ENCODE measurements at regions not wholly inside any gene's neighbourhood (a gene's known extent, or its start where the extent isn't known, plus 50 kb on each side); places are given as distances from the start of the nearest gene placed in this dataset.

GRCh38 chr3:459311-459670 is 262.7 kb downstream of the CHL1 start:
- Histone ChIP-seq H3K9me3 (no peaks in the 10 kb centered on the region), H3K4me1 (no peaks in the 10 kb centered on the region), H3K4me3 (no peak overlapping the region), H3K4me2 (no peak overlapping the region), H3K27ac (no peak overlapping the region)
- FAIRE-seq (no peak), ATAC-seq (no peak), DNase-seq (ENCODE audit: low read depth in 1 of 2, low spot score in 1 of 2) (no peak)
- CTCF ChIA-PET: no interaction called here
- WGBS (ENCODE audit: missing lambda C conversion rate): 16% methylated on average over 6 of the region's 6 CpGs
- TF ChIP-seq CHD4 (IDR thresholded peaks at IDR 0.05; ENCODE audit: borderline replicate concordance) (no peak), FOSB (CRISPR knock-in tag; IDR thresholded peaks at IDR 0.05) (no peak), NPAS2 (CRISPR knock-in tag; IDR thresholded peaks at IDR 0.05; ENCODE audit: borderline replicate concordance) (no peak), BHLHE40 (IDR thresholded peaks at IDR 0.05; ENCODE audit: low read depth, low read length) (no peak), MAFK (IDR thresholded peaks at IDR 0.05; ENCODE audit: partially characterized antibody) (no peak), HDAC2 (IDR thresholded peaks at IDR 0.05) (no peak), ESRRA (IDR thresholded peaks at IDR 0.05; ENCODE audit: borderline replicate concordance, low read length) (no peak), BCL3 (IDR thresholded peaks at IDR 0.05) (no peak), PBX3 (IDR thresholded peaks at IDR 0.05) (no peak), EHF (CRISPR knock-in tag; IDR thresholded peaks at IDR 0.05) (no peak), E2F6 (IDR thresholded peaks at IDR 0.05; ENCODE audit: borderline replicate concordance, low read depth) (no peak)
- POLR2A ChIA-PET: no interaction called here

GRCh38 chr3:461006-461405 is 264.4 kb downstream of the CHL1 start:
- Histone ChIP-seq H3K9me3 (no peaks in the 10 kb centered on the region), H3K27ac (no peak overlapping the region), H3K4me3 (no peak overlapping the region), H3K4me1 (no peaks in the 10 kb centered on the region), H3K4me2 (no peak overlapping the region)
- TF ChIP-seq BHLHE40 (IDR thresholded peaks at IDR 0.05; ENCODE audit: low read depth, low read length) (no peak), TP53 (CRISPR knock-in tag; IDR thresholded peaks at IDR 0.05) (no peak)
- ChIA-PET CTCF (no interaction called here), POLR2A (no interaction called here)
- ATAC-seq (no peak), DNase-seq (ENCODE audit: low read depth in 1 of 2, low spot score in 1 of 2) (no peak), FAIRE-seq (no peak)
- WGBS (ENCODE audit: missing lambda C conversion rate): 82% methylated on average over 2 of the region's 2 CpGs

- DNase-seq (ENCODE audit: low read depth in 1 of 2, low spot score in 1 of 2): no peak
- FAIRE-seq: no peak
- no peak overlapping the region for H3K4me3 ChIP-seq
- TF ChIP-seq FOSL2 (IDR thresholded peaks at IDR 0.05) (no peak), FOSL2 (CRISPR knock-in tag; IDR thresholded peaks at IDR 0.05) (no peak), HDAC2 (IDR thresholded peaks at IDR 0.05) (no peak)
- no peak for ATAC-seq
- 4% methylated on average over 4 of the region's 4 CpGs for WGBS (ENCODE audit: missing lambda C conversion rate)
- ChIA-PET POLR2A (no interaction called here), CTCF (interaction anchor here (0.7 kb wide), 1 partner anchor 423 kb away, joined by 5 read pairs; no protein-coding TSS in a partner anchor)
- no peaks in the 10 kb centered on the region for H3K9me3 ChIP-seq
- no peak overlapping the region for H3K4me2 ChIP-seq
- H3K27ac ChIP-seq: no peak overlapping the region
- H3K4me1 ChIP-seq: no peaks in the 10 kb centered on the region
Observed at GRCh38 chr3:462851-463250, 266.3 kb downstream of the CHL1 start.

GRCh38 chr3:463252-464192 is 267.0 kb downstream of the CHL1 start:
- Histone ChIP-seq H3K9me3 (no peaks in the 10 kb centered on the region), H3K4me3 (no peak overlapping the region), H3K4me1 (no peaks in the 10 kb centered on the region), H3K4me2 (no peak overlapping the region), H3K27ac (no peak overlapping the region)
- ChIA-PET CTCF (interaction anchor here (0.7 kb wide), 1 partner anchor 424 kb away, joined by 5 read pairs; no protein-coding TSS in a partner anchor), POLR2A (no interaction called here)
- no peak for DNase-seq (ENCODE audit: low read depth in 1 of 2, low spot score in 1 of 2)
- WGBS (ENCODE audit: missing lambda C conversion rate): 18% methylated on average over 7 of the region's 7 CpGs
- no peak for FAIRE-seq
- TF ChIP-seq E2F6 (IDR thresholded peaks at IDR 0.05; ENCODE audit: borderline replicate concordance, low read depth): no peak
- TF ChIP-seq PHF8 (IDR thresholded peaks at IDR 0.05; ENCODE audit: borderline replicate concordance, low read depth): no peak
- no peak for TF ChIP-seq KDM1A (IDR thresholded peaks at IDR 0.05; ENCODE audit: low read depth)
- TF ChIP-seq TP53 (CRISPR knock-in tag; IDR thresholded peaks at IDR 0.05): no peak
- no peak for TF ChIP-seq USF2 (IDR thresholded peaks at IDR 0.05)
- no peak for ATAC-seq
